C4-2B (cell line): ENCODE measurements at regions not wholly inside any gene's neighbourhood (a gene's known extent, or its start where the extent isn't known, plus 50 kb on each side); places are given as distances from the start of the nearest gene placed in this dataset.

Source experiments
- ZFX ChIP-seq: fragments of 450-650 bp; IDR thresholded peaks from 2 replicates; pipeline ENCODE4 v1.6.1; 2017
- TF ChIP-seq, protein P1 (sequence below): fragments of 450-650 bp; conservative IDR thresholded peaks from 2 replicates; pipeline ENCODE4 v1.5.1; 2017; ENCODE audit warnings: mild to moderate bottlenecking

GRCh38 chr11:38990139-38990538 lies 2392.1 kb upstream of the RAG2 start:
- TF ChIP-seq, protein P1, sequence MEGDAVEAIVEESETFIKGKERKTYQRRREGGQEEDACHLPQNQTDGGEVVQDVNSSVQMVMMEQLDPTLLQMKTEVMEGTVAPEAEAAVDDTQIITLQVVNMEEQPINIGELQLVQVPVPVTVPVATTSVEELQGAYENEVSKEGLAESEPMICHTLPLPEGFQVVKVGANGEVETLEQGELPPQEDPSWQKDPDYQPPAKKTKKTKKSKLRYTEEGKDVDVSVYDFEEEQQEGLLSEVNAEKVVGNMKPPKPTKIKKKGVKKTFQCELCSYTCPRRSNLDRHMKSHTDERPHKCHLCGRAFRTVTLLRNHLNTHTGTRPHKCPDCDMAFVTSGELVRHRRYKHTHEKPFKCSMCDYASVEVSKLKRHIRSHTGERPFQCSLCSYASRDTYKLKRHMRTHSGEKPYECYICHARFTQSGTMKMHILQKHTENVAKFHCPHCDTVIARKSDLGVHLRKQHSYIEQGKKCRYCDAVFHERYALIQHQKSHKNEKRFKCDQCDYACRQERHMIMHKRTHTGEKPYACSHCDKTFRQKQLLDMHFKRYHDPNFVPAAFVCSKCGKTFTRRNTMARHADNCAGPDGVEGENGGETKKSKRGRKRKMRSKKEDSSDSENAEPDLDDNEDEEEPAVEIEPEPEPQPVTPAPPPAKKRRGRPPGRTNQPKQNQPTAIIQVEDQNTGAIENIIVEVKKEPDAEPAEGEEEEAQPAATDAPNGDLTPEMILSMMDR = no peak
- no peak for TF ChIP-seq ZFX
